Keratinocyte (primary cell): ENCODE measurements at regions not wholly inside any gene's neighbourhood (a gene's known extent, or its start where the extent isn't known, plus 50 kb on each side); places are given as distances from the start of the nearest gene placed in this dataset.

Experiments
- DNase-seq: peaks from one replicate; pipeline ENCODE4 v3.0.0-alpha.2; 2011; ENCODE audit warnings: low read depth, missing footprints, low spot score
- FAIRE-seq: peaks from 2 replicates; lab custom pipeline; 2011; peaks lifted over from hg19 to GRCh38; lab: Jason Lieb, UNC
- H2AFZ ChIP-seq: 2 replicates; pipeline ENCODE4 v1.6.0; 2012; ENCODE audit warnings: low read length, control low read depth, inconsistent platforms; ENCODE audit not compliant: control insufficient read depth
- H3K27ac ChIP-seq: 2 replicates; pipeline ENCODE4 v1.5.1; 2011; ENCODE audit warnings: low read length; ENCODE audit not compliant: control insufficient read depth, insufficient read depth
- H3K27me3 ChIP-seq: 3 replicates; pipeline ENCODE4 v1.6.0; 2011; ENCODE audit warnings: low read length; ENCODE audit not compliant: control insufficient read depth, insufficient read depth; ENCODE audit errors: extremely low read depth
- H3K36me3 ChIP-seq, 2 experiments: 2 replicates in 1 of 2; 3 replicates in 1 of 2; pipeline ENCODE4 v1.5.1; 2011; ENCODE audit warnings: low read length in 2 of 2, mild to moderate bottlenecking in 1 of 2; ENCODE audit not compliant: control insufficient read depth in 2 of 2, insufficient read depth in 2 of 2; ENCODE audit errors: extremely low read depth in 1 of 2
- H3K4me1 ChIP-seq: 3 replicates; pipeline ENCODE4 v1.5.1; 2011; ENCODE audit warnings: low read length; ENCODE audit not compliant: control insufficient read depth, insufficient read depth; ENCODE audit errors: extremely low read depth
- H3K4me2 ChIP-seq: 3 replicates; pipeline ENCODE4 v1.6.0; 2011; ENCODE audit warnings: low read depth, low read length; ENCODE audit not compliant: control insufficient read depth, insufficient read depth; ENCODE audit errors: extremely low read depth
- H3K4me3 ChIP-seq, 3 experiments: fragments of 200-600 bp in 1 of 3; sonication (generic) in 1 of 3; 2 replicates in 2 of 3; 3 replicates in 1 of 3; pipeline ENCODE4 v1.5.1; 2011 to 2016; ENCODE audit warnings: low read length in 3 of 3, mild to moderate bottlenecking in 3 of 3, control low read depth in 2 of 3, inconsistent platforms in 1 of 3, low read depth in 1 of 3, mixed read lengths in 1 of 3, mixed run types in 1 of 3, moderate library complexity in 1 of 3; ENCODE audit not compliant: control insufficient read depth in 2 of 3, insufficient read depth in 2 of 3; ENCODE audit errors: extremely low read depth in 1 of 3
- H3K79me2 ChIP-seq: 2 replicates; pipeline ENCODE4 v1.6.0; 2012; ENCODE audit warnings: low read length; ENCODE audit not compliant: control insufficient read depth, insufficient read depth
- H3K9ac ChIP-seq: 3 replicates; pipeline ENCODE4 v1.6.0; 2011; ENCODE audit warnings: low read length; ENCODE audit not compliant: control insufficient read depth, insufficient read depth; ENCODE audit errors: extremely low read depth
- H3K9me1 ChIP-seq: 3 replicates; pipeline ENCODE4 v1.6.0; 2011; ENCODE audit warnings: low read length; ENCODE audit not compliant: control insufficient read depth, insufficient read depth; ENCODE audit errors: extremely low read depth
- H3K9me3 ChIP-seq: 2 replicates; pipeline ENCODE4 v1.5.1; 2012; ENCODE audit warnings: low read depth, low read length; ENCODE audit not compliant: control insufficient read depth
- H4K20me1 ChIP-seq: 3 replicates; pipeline ENCODE4 v1.6.0; 2011; ENCODE audit warnings: low read length; ENCODE audit not compliant: control insufficient read depth, insufficient read depth; ENCODE audit errors: extremely low read depth
- EZH2 ChIP-seq: IDR thresholded peaks from one replicate; pipeline ENCODE4 v1.6.1; 2012; ENCODE audit warnings: inconsistent platforms, mild to moderate bottlenecking, low read length, moderate library complexity
- dilution Hi-C: fragments of 300-500 bp; cut with MboI; formaldehyde crosslinking; loops from one replicate; pipeline ENCODE4 v1.7.0; 2020; ENCODE audit warnings: low sequenced_read_pairs; ENCODE audit not compliant: extremely low pct_ligation_motif_present
- TF ChIP-seq, protein P1 (sequence below), 3 experiments: IDR thresholded peaks in 1 of 3; conservative IDR thresholded peaks in 1 of 3; optimal IDR thresholded peaks in 1 of 3; 2 replicates in 2 of 3; 3 replicates in 1 of 3; pipeline versions ENCODE3 to v1.5.1; 2011; ENCODE audit warnings: low read length in 3 of 3, mild to moderate bottlenecking in 3 of 3, moderate library complexity in 2 of 3, control low read depth in 1 of 3, inconsistent platforms in 1 of 3; ENCODE audit not compliant: insufficient read depth in 2 of 3; ENCODE audit errors: extremely low read depth in 1 of 3

GRCh38 chr1:235920596-235921375, 54.1 kb upstream of the LYST start:
- H3K4me2 ChIP-seq: peak overlapping the region; percentile 67
- peak overlapping the region; percentile 97 for H3K27ac ChIP-seq
- FAIRE-seq (peak; percentile 72), DNase-seq (no peak)
- H2AFZ ChIP-seq: no peak overlapping the region
- H3K4me1 ChIP-seq: peaks cover 63% of the 10 kb centered on the region
- H3K79me2 ChIP-seq: no peaks in the 10 kb centered on the region
- H3K36me3 ChIP-seq: no peaks in the 10 kb centered on the region
- H3K9me3 ChIP-seq: no peaks in the 10 kb centered on the region
- TF ChIP-seq, protein P1, sequence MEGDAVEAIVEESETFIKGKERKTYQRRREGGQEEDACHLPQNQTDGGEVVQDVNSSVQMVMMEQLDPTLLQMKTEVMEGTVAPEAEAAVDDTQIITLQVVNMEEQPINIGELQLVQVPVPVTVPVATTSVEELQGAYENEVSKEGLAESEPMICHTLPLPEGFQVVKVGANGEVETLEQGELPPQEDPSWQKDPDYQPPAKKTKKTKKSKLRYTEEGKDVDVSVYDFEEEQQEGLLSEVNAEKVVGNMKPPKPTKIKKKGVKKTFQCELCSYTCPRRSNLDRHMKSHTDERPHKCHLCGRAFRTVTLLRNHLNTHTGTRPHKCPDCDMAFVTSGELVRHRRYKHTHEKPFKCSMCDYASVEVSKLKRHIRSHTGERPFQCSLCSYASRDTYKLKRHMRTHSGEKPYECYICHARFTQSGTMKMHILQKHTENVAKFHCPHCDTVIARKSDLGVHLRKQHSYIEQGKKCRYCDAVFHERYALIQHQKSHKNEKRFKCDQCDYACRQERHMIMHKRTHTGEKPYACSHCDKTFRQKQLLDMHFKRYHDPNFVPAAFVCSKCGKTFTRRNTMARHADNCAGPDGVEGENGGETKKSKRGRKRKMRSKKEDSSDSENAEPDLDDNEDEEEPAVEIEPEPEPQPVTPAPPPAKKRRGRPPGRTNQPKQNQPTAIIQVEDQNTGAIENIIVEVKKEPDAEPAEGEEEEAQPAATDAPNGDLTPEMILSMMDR (optimal IDR thresholded peaks at IDR 0.05 in 1 of 3, IDR thresholded peaks at IDR 0.05 in 1 of 3, conservative IDR thresholded peaks at IDR 0.05 in 1 of 3; ENCODE audit: extremely low read depth in 1 of 3, insufficient read depth in 2 of 3, low read length in 3 of 3): no peak
- peak overlapping the region; percentile 78 for H3K9ac ChIP-seq
- H3K27me3 ChIP-seq: no peaks in the 10 kb centered on the region
- H3K4me3 ChIP-seq: peak overlapping the region in 1 of 3 experiments; percentile 4
- no peaks in the 10 kb centered on the region for H4K20me1 ChIP-seq
- dilution Hi-C loops: no loop called here
- H3K9me1 ChIP-seq: peaks cover 3% of the 10 kb centered on the region

GRCh38 chr1:235919833-235920441, 53.2 kb upstream of the LYST start:
- Histone ChIP-seq H3K27me3 (no peaks in the 10 kb centered on the region), H3K27ac (peak overlapping the region; percentile 97), H3K9me3 (no peaks in the 10 kb centered on the region), H3K79me2 (no peaks in the 10 kb centered on the region), H4K20me1 (no peaks in the 10 kb centered on the region), H3K4me2 (peak overlapping the region; percentile 67), H2AFZ (no peak overlapping the region), H3K4me1 (peaks cover 63% of the 10 kb centered on the region), H3K36me3 (no peaks in the 10 kb centered on the region), H3K9ac (peak overlapping the region; percentile 78), H3K9me1 (peaks cover 3% of the 10 kb centered on the region), H3K4me3 (peak overlapping the region in 1 of 3 experiments; percentile 4)
- FAIRE-seq: peak; percentile 67
- dilution Hi-C loops: no loop called here
- TF ChIP-seq, protein P1 (optimal IDR thresholded peaks at IDR 0.05 in 1 of 3, IDR thresholded peaks at IDR 0.05 in 1 of 3, conservative IDR thresholded peaks at IDR 0.05 in 1 of 3; ENCODE audit: extremely low read depth in 1 of 3, insufficient read depth in 2 of 3, low read length in 3 of 3): no peak
- no peak for TF ChIP-seq EZH2
- peak; percentile 91 for DNase-seq
